GM10248 (cell line): ENCODE measurements at regions not wholly inside any gene's neighbourhood (a gene's known extent, or its start where the extent isn't known, plus 50 kb on each side); places are given as distances from the start of the nearest gene placed in this dataset.

Source experiments
- CTCF ChIA-PET: fragments of 300-600 bp; sonication (Branson Sonifier 250); formaldehyde crosslinking; extraction: SDS; loops from one replicate; lab custom pipeline; 2021; ENCODE audit warnings: antibody characterized with exemption; lab: Yijun Ruan, JAX
- POLR2A ChIA-PET: fragments of 350-650 bp; sonication (Branson Sonifier 250); formaldehyde crosslinking; extraction: SDS; loops from one replicate; lab custom pipeline; 2020; ENCODE audit warnings: antibody characterized with exemption; lab: Yijun Ruan, JAX
- DNase-seq: peaks from one replicate; pipeline ENCODE4 v3.0.0; 2012; ENCODE audit errors: extremely low spot score
- TF ChIP-seq, protein P1 (sequence below): IDR thresholded peaks from 2 replicates; pipeline ENCODE4 v1.5.1; 2012; ENCODE audit warnings: mild to moderate bottlenecking, low read depth; ENCODE audit errors: extremely low read depth, missing control alignments, control extremely low read depth

DNA sequence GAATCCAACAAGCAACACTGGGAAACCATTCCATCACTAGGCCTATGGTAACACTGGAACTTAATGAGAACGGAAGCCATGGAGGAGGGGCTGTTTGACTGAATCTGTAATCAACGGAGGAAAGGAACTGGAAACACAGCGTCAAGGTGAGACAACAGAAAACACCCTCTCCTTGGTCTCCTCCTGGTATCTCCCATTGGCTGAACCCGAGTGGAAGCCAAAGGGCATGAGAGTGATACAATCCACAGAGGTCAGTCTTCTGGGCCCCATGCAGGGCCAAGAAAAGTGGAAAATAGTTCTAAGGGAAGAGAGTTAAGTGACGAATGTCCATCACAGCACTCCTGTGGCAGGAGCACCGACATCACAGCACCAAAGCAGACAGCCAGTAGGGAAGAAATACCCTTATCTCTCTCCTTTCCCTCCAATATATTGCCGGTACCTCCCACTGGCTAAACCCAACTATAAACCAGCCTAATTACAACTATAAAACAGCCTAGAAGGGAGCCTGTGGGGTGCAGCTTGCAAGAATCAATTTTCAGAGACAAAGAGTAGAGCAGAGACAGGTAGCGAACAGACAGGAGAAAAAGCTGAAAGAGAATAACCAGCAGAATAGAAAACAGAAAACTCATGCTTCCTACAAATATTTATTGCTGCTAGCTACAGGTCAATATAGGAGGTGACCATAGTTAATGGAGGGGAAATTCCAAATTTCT lies 107.4 kb upstream of the IFNE start:
- TF ChIP-seq, protein P1, sequence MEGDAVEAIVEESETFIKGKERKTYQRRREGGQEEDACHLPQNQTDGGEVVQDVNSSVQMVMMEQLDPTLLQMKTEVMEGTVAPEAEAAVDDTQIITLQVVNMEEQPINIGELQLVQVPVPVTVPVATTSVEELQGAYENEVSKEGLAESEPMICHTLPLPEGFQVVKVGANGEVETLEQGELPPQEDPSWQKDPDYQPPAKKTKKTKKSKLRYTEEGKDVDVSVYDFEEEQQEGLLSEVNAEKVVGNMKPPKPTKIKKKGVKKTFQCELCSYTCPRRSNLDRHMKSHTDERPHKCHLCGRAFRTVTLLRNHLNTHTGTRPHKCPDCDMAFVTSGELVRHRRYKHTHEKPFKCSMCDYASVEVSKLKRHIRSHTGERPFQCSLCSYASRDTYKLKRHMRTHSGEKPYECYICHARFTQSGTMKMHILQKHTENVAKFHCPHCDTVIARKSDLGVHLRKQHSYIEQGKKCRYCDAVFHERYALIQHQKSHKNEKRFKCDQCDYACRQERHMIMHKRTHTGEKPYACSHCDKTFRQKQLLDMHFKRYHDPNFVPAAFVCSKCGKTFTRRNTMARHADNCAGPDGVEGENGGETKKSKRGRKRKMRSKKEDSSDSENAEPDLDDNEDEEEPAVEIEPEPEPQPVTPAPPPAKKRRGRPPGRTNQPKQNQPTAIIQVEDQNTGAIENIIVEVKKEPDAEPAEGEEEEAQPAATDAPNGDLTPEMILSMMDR, result no peak
- DNase-seq, result no peak
- ChIA-PET CTCF (interaction anchor here (0.8 kb wide), 1 partner anchor 18 kb away, joined by 3 read pairs; no protein-coding TSS in a partner anchor), POLR2A (no interaction called here)

DNA sequence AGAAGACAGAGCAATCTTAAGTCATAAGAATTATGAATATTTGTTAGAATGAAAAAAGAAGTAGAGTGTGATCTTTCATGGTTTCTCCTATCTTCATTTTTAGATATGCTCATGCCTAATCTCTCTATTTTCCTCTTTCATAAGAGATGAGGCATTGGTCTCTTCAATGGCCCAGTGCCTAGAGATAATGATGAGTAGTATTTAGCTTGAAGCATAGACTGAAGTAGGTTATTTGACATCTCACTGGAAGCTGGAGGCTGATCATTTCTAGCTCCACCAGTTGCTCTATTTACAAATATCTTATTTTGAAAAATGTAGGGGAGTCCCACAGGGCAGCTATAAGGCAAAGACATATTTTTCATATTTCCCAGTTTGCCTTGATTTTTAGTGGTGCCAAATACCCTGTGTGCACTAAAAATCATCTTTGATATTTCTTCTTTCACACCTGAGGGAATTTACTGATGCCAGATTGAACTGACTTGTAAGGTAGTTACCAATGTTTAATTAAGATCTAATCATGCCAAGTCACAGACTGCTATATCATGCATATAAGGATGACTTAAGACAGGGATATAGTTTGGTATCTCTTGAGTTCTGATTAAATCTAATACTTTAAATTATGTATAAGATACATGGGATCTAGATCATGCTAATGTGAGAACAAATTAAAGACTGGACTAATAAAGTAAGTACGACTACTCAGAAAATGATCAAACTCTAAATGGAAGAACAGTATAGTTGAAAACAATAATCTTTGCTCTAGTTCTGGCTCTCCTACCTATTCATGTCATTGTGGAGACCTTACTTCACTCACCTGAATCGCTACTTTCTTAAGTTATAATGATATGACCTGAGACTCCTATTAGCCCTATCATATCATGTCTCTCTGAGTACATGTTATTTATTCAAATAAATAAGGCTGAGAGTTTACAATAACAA lies 108.2 kb upstream of the IFNE start:
- POLR2A ChIA-PET, result no interaction called here
- TF ChIP-seq, protein P1, result no peak
- CTCF ChIA-PET, result interaction anchor here (0.8 kb wide), 1 partner anchor 19 kb away, joined by 3 read pairs; no protein-coding TSS in a partner anchor
- DNase-seq, result no peak

DNA sequence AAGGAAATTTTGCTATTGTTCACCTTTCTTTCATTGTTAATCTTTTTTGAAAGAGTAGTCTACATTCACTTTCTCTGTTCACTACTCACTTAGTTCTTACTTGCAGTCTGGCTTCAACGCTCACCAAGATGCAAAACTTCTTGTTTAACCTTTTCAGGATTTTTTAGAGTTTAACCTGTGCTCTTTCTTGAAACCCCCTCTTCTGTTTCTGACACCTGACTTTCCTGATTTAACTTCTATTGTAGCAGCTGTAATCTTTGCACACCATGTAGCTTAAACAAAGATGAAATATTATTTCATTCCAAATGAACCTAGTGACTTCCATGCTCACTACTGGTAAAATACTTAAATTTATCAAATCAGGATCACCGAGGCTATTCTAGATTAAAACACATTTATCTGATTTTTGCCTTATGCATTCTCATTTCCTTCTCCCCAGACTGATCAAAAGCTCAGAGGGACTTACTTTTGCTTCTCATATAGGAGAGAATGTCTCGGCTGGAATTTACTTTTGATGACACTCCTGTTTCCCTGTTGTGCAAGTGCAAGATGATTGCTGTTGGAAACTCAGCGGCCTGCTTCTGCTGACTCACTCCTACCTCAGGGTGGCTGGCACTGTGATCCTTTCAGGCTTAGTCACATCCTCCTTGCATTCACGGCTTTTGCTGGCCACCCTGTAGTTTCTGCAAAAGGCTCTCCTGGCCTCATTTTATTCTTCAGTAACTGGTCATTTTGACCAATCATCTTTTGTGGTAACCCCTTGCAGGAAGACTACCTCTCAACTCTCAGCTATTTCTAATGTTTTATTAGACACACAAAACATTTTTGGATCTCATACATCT lies 109.3 kb upstream of the IFNE start:
- no peak for DNase-seq
- POLR2A ChIA-PET, result no interaction called here
- TF ChIP-seq, protein P1, result no peak
- CTCF ChIA-PET, result no interaction called here

DNA sequence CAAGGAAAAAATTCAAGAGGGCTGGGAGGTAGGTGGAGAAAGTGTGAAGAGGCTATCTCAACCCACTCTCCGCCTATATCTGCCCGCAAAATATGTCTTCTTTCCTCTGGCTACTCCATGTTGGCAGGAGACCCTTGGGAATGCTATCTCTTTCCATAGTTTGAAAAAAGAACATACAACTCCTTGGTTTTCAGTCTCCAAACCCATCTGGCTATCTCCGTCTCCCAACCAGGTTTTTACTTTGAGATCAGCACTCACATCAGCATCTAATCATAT lies 109.9 kb upstream of the IFNE start:
- POLR2A ChIA-PET, result no interaction called here
- CTCF ChIA-PET, result no interaction called here
- DNase-seq, result no peak
- TF ChIP-seq, protein P1, result no peak

DNA sequence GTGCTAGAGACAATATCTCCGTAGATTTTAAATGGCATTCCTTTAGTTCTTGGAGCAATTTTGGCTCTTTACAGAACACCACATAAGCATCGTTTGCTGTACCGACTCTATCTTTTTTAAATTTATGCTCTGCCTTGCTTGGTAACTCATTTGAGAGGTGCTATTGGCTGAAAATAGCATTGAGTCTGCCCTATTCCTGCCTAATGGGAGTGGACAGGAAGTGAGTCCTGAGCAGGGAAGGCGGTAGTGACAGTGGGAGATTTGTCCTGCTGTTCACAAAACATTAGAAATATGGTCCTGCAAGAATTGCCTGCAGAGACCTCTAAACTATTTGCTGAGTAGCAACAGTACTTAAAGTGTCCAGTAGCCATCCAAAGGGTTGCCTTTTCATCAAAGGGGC lies 115.2 kb upstream of the IFNE start:
- TF ChIP-seq, protein P1, result no peak
- ChIA-PET CTCF (no interaction called here), POLR2A (no interaction called here)
- no peak for DNase-seq

DNA sequence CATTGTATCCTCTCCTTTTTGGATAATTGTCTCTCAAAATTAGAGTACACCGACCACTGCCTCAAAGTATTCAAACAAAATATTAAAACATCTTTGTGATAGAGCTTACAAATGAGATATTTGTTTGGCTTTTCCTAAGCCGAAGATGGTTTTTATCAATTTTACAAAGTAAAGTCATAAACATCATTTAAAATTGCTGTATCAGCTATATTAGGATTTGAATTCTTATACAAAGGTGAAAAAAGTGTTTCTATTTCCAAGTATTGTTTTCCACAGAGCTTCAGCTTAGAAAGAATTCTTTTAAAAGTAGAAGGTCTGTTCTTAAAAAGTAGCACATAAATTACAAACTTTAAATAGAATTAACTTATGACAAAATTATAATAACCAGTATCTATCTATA lies 116.6 kb upstream of the IFNE start:
- no peak for DNase-seq
- POLR2A ChIA-PET, result no interaction called here
- TF ChIP-seq, protein P1, result no peak
- CTCF ChIA-PET, result interaction anchor here (0.8 kb wide), 1 partner anchor 56 kb away, joined by 3 read pairs; no protein-coding TSS in a partner anchor
